Medulla oblongata (tissue), 1 donor: ENCODE measurements at regions not wholly inside any gene's neighbourhood (a gene's known extent, or its start where the extent isn't known, plus 50 kb on each side); places are given as distances from the start of the nearest gene placed in this dataset.
"Not testable (repeated sequence)": the region's sequence is repeated elsewhere in the genome, so short reads cannot be mapped to it uniquely, and the experiment has no call there.

Experiments used
- DNase-seq: peaks from one replicate; pipeline ENCODE4 v3.0.0-alpha.2; 2015; ENCODE audit errors: extremely low spot score

DNA sequence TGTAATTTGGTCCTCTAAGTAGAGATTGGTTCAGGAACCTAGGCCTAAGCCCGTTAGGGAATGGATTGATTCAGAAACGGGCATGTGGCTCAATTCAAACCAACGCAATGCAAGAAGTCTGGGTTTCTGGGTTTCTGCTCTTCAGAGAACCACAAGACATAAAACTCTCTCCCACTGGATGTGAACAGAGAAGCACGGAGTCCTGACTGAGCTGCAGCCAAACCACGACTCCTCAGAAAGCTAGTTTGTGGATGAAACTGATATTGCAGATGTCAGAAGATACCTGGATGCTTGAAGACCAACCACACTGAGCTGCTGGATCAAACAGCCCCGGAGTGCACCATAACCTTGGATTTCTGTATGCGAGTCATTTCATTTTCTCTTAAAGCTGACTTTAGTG is 50.0 kb downstream of the SOD2 start:
- DNase-seq, result no peak

DNA sequence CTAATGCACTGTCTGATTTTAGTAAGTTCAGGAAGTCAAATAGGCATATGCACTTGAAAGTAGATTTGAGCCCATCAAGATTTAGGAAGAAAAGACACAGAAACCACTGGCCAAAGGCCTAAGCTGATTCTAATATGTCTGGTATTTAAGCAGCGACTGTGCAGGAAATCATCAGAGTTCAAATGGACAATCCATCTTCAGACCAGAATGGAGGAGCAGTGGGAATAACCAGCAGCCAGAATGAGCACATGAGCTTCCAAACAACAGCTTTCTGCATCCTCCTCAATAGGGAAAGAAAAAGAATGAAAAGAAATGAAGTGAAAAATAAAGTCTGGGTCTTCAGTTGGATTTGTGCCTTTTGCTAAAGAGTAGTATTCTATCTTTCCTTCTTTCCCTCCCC is 50.6 kb downstream of the SOD2 start:
- DNase-seq, result no peak

DNA sequence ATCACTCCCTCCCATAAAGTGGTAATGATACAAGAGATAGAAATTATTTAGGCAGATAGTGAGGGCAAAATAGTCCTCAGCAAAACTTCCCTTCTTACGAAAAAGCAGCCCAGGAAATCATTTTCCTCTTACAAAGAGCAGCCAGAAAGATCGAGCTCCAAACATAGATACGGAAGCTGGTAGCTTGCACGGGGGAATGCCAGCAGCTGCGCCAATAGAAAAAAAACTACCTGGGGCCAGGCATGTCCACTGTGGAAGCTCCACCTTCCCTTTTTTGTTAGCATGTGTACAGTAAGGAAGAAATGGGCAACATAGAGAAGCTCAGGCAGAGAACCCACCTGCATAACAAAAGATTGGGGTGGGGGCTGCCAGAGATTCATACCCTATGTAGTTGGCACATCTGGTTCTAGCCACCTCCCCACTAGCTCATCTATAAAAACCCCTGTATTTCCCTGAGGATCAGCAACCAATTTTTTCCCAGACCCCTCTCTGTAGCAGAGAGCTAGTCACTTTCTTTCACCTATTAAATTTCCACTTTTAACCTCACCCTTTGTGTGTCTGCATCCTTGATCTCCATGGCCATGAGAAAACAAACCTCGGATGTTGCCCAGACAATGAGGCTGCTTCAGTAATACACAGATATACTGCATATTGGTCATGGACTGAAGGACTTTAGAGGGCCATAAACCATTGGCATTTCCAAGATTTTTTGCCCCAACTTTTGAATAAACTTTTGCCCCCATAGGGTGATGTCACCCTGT is 52.1 kb downstream of the SOD2 start:
- DNase-seq, result no peak

DNA sequence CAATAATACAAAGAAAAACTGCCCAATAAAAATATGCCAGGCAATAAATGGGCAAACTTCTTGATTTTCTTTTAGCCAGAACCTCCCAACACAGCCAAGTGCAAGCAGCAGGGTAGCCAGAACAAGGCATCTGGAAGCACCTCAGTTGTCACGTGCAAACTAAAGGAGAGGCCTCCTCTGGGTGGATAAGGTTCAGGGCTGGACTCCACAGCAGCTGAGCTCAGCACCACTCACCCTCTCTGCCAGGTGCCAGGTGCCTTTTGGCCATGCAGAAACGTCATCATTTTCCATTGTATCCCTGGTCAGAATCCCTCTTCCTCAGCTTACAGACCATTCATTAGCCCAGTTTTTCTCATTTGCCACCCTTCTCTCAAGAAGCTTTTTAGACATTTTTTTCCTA is 52.7 kb downstream of the SOD2 start:
- no peak for DNase-seq

DNA sequence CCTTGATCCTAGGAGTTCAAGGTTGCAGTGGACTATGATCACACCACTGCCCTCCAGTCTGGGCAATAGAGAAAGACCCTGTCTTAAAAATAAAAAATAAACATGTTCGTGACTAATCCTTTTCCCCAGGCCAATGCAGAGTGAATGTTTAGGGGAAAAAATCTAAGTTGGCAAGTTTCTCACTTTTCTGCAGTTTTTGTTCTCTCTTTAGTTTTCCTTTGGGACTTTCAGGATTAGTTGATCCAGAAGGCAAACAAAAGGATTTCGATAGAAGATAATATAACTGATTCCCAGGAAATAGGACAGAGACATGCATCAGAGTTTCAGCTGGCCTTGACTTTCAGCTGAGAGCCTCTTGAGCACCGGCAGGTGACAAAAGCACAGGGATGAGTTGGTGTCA is 53.3 kb downstream of the SOD2 start:
- DNase-seq, result no peak

DNA sequence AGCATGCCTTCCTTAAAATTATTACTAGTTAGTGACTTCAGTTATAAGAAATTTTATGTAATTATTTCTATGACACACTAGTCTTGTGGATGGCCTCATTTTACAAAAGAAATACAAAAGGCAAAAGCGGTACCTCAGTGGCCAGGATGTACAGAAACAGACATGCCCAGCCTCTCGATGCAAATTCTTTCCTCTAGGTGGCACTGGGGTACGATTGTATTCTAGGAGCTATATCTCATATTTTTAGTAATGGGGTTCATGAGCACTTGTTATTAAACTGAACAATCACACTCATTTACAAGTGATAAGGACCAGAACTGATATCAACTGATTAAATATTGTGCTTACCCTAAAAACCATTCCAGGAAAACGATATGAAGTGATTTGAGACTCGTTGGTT is 59.8 kb downstream of the SOD2 start:
- no peak for DNase-seq

DNA sequence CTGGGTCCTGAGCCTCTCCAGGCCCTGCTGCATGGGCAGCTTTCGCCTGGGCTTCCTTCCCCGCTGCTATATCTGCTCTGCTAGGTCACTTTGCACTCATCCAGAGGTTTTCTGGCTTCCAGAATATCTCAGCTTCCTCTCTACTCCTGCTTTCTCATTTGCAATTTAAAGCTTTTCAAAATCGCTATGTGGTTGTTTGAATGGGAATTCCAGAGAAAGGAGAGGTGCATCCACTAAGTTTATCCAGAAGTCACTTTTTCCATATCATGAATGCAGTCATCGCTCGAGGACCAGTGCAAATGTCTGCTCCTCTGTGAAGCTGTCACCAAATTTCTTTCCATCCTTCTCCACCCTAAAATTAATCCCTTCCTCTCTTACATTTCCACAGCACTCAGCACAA is 61.2 kb downstream of the SOD2 start:
- no peak for DNase-seq

DNA sequence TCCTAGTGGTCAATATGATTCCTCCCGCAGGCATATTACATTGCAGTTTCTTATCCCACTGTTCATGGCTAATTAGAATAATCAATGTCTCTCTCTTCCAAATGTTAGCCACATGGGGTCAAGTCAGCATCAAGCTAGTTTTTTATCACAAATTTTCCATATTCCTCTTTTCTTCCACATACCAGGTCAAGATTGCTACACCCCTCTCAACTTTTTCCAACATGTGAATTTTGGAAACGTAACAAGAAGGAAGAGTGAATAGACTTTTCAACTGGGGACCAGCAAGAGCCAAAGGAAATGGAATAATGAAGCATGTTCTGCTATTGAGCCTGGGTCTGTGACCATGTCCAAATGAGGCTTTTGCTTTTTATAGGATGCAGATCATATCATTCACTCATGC is 65.1 kb downstream of the SOD2 start:
- no peak for DNase-seq

DNA sequence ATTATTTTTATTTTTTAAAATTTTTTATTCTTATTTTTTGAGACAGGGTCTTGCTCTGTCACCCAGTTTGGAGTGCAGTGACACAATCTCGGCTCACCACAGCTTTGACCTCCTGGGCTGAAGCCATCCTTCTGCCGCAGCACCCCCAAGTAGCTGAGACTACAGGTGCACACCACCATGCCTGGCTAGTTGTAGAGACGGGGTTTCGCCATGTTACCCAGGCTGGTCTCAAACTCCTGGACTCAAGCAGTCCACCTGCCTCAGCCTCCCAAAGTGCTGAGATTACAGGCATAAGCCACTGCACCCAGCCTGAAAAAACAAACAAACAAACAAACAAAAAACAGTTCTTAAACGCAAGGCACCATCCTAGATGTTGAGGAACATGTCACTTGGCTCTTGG is 66.5 kb downstream of the SOD2 start:
- not testable (repeated sequence) for DNase-seq

DNA sequence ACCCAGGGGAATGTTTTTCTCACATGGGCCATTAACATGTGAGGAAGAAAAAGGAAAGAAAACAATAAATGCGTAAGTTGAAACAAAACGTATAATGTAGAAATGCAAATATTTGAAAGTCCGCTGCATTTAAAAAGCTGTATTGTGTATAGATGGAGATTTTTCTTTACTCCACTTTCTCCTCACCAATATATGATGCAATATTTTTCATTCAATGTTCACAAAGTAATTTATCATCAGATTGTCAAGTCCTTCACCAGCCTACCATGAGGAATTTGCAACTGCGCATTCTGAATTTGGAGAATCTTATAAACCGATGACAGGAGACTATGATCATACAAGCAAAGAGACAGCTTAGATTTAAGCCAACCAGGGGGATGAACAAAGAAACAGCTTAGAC is 69.9 kb downstream of the SOD2 start:
- no peak for DNase-seq

DNA sequence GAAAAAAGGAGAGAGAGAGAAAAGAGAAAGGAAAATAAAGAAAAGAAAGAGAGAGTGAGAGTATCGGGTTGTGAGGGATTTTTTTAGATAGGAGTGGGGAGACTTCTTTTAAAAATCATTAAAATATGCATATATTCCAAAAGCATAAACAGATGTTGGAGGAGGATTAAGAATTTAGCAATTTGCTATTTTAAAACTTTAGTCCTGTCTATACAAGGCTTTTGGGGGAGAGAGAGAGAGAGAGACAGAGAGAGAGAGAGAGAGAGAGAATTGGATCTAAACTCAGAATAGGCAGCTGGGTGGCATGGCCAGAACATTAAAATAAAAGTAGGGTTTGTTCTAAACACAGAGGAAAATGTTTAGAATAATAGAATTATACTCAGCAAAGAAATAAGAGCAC is 72.1 kb downstream of the SOD2 start:
- DNase-seq, result no peak

DNA sequence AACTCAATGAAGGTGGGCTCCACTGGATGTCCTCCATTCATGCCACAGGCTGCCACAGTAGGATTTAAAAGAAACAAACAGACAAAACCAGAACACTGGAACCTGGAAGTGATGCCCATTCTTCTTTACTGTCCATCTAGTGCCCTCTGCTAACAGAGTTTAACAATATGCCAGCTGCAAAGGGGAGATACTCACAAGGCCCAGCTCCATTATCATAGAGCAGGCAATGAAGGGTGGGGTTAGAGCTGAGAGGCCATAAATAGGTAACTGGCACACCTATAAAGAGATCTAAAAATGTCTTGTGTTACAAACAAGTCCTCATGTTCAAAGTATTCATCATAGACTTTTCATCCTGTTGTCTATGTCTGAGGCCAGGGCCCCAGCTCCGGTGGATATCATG is 75.6 kb downstream of the SOD2 start:
- no peak for DNase-seq

DNA sequence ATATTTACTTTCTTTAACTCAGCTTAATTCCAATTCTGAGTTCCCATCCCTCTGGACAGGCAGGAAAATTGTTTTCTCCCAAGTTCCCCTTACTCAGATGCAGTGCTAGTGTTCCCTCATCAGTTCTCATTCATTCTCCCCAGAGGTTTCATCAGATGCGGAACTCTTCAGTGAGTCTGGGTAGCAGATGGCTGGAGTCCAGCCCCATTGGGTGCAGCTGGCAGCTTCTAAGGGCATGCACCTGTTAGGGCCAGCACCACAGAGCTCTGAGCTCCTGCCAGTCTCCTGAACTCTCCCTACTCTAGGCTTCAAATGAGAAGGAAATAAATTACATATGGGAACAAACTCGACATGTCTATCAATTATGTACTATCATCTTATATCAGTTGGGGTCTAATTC is 76.6 kb downstream of the SOD2 start:
- DNase-seq, result no peak

DNA sequence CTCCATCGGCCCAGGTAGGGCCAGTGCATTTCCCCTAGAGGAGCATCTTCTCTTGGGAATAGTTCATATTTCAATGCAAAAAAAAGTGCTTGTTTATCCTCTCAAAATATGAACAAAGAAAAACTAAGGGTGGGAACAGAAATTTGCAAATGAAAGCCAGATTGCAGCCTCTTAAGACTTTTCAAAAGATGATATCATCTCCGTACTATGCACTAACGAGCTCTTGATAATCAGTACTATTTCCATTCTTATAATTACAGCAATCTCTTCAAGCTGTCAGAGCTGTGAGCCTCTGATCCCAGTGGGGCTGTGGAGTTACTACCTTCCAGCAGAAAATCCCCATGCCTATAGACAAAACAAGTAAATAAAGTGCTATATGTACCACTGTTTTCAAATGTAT is 77.1 kb downstream of the SOD2 start:
- no peak for DNase-seq

DNA sequence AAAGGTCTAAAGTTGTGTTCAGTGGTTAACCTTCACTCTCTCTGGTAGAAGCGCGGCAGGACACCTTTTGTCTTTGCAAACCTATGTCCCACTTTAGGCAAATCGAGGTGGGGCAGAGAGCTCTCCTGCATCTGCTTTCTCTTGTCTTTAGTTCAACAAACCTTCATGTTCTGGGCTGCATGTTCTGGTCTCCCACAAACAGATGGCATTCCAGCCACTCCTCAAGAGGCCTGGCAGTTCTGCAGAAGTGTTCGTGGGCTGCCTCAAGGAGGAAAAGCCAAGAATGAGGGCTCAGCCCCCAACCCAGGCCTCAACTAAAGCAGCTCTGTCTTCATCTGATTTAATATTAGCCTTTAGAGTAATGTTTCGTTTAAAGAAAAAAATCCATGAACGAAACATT is 82.2 kb downstream of the SOD2 start:
- no peak for DNase-seq

DNA sequence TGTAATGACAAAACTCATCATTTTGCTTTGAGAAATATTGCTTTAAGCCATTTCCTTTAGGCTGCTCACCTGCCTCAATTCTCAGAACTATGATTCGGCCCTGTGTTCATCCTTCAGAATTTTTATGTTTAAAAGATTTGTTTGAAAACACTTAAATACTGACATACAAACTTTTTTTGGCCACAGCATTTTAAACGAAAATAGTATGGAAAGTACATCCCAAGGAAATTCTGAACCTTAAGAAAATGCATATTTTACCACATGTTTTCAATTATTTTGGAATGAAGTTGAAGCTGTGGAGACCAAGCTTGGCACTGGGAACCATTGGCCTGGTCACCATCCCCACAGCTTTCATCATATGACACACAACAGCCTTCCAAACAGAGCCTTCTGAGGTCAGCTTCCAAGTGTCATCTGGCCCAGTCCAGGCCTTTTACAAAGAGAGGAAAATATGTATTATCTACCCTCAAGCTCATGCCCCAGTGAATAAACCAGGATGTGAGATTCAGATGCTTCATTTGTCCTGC is 83.3 kb downstream of the SOD2 start:
- no peak for DNase-seq

DNA sequence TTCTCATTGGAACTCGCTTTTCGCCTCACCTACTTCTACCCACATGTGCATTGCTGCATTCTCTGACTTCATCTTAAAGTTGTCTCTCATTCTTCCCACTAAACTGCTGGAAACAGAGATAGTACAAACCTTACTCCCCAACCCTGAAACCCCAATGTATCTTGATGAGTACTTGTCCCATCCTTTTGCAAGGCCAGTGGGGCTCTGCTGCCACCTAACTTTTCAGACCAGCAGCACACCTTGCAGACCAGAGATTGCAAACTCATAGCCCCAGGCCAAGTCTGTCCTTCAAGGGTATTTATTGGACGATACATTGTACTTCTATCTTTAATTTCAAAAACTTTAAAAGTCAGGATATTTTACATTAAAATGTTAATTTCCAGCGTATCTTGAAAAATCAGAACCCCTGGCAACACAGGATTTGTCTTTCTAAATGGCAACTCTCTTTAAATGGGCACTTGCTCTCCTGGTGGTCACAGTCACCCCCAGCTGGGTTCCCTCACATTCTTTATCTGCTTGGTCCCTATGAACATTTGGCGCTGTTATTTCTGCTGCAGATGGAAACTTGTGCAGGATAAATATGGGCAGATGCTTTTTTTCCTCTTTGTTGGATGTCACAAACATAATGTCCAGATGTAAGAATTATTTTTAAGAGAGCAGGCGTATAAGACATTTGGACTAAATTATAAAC is 83.9 kb downstream of the SOD2 start:
- DNase-seq, result no peak

DNA sequence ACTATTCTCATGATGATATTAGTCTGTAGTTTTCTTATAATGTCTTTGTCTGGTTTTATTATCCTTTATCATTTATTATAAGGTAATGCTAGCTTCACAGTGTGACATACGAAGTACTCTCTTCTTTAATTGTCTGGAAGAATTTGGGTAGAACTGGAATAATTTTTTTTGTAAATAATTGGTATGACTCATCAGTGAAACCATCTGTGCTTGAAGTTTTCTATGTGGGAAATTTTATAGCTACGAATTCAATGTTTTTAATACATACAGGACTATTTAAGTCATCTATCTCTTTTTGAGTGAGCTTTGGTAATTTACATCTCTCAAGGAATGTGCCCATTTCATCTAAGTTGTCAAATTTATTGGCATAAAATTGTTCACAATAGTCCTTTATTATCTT is 86.3 kb downstream of the SOD2 start:
- DNase-seq, result no peak

DNA sequence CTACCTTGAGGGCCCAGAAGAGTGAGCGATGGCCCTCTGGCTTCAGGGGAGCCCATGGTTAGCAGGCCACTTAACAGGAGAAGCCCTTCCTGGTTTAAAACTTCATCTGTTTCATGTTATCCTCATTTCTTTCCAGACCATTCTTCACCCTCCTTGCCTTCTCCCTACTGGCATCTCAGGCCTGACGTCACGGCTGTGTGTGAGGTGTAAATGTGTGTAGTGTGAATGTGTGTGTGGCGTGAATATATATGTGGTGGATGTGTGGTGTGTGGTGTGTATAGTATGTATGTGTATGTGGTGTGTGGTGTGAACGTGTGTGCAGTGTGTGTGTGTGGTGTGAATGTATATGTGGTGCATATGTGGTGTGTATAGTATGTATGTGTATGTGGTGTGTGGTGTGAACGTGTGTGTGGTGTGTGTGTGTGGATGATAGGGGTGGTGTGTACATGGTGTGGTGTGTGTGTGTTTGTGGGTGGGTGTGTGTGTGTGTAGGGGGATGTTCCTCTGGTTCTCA is 88.5 kb downstream of the SOD2 start:
- no peak for DNase-seq

DNA sequence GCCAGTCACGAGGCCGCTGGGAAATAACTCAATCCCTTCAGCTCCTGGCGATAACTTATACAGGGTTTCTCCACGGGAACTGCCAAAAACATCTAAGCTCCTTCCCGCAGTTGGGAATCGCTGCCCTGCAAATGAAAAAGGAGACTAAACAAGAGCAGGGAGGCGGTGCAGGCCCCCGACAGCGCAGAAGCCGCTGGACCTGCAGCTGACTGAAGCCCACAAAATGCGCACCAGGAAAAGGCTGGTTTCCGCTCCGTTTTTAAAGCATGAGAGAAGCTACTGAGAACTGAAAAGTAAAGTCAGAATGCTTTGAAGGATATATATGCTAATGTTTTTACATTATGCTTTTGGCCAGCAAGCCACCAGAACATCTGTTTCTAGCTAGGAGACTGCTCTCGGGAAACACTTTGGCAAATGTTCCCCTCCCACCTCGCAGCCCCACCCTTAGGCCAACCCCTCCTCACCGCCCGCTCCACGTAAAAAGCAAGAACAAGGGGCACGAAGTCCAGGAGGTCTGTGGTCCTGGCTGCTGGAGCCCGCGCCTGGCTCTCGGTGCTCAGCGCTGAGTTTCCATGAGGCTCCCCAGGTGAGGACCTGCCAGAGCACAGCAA is 90.5 kb downstream of the SOD2 start:
- DNase-seq, result no peak

DNA sequence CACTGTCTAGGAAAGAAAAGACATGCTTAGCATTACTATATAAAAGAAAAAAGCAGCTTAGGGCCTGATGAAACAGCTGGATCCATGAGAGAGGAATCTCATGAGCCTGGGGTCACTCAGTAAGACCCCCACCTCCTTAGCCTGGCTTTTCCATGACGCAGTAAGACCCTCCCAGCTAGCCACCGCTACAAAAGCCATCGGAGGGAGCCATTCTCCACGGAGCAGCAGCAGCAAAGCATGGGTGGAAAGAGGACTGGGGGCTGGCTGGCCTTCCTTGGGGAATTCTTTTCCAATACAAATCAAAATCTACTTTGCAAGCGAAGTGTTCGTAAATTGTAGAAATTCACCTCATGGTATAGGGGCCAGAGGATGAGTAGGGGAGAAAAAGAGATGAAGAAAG is 91.8 kb downstream of the SOD2 start:
- no peak for DNase-seq

DNA sequence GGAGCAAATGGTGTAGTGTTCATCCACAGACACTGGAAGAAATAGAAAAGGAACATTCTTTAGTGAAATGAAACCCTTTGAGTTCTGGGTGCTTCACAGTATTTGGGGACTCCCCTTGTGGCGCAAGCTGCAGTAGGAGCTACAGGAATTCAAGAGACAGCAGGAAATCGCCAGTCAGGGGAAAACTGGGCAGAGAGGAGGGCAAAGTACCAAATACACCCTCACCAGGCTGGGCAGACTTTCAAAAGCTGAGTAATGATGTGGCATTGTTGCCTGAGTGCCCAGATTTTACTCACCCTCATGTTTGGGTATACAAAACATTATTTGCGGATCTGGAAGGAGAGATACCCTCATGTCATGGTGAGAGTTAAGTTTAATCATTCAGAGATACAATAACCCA is 97.9 kb downstream of the SOD2 start:
- DNase-seq, result peak; percentile 63

DNA sequence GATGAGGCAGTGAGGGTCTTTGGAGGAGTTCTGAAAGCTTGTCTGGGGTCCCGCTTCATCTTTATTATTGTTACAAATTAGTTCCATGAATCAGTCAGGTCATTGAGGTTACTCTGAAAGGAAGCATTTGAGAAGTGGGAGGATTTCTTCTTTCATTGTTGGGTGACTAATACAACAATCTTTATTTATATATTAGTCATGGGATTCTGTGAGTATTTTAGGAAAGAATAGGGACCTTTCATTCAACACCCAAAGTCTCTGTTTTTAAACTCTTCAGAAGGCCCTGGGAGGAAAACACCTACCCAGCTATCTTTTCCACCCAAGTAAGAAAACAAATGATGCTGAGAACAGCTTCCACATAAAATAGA is 98.3 kb downstream of the SOD2 start:
- no peak for DNase-seq
